HEK293 (cell line): ENCODE measurements at regions not wholly inside any gene's neighbourhood (a gene's known extent, or its start where the extent isn't known, plus 50 kb on each side); places are given as distances from the start of the nearest gene placed in this dataset.

Experiments used
- ZBTB1 ChIP-seq: fragments of 450-650 bp; formaldehyde crosslinking; IDR thresholded peaks from 2 replicates; pipeline ENCODE4 v1.5.1; 2016; ENCODE audit warnings: missing biosample characterization, missing genetic modification characterization
- ZNF169 ChIP-seq: fragments of 450-650 bp; formaldehyde crosslinking; IDR thresholded peaks from 2 replicates; pipeline ENCODE4 v1.5.1; 2016; ENCODE audit warnings: missing biosample characterization, missing genetic modification characterization
- ZNF274 ChIP-seq, 2 experiments: fragments of 200-500 bp in 1 of 2; fragments of 450-650 bp in 1 of 2; sonication (Bioruptor generic) in 1 of 2; formaldehyde crosslinking in 1 of 2; IDR thresholded peaks; 2 replicates each; pipeline versions ENCODE4 v1.5.1 to v1.6.1; 2014 to 2016; ENCODE audit warnings: borderline replicate concordance in 1 of 2, inconsistent platforms in 1 of 2, low read length in 1 of 2, missing biosample characterization in 1 of 2, missing genetic modification characterization in 1 of 2
- ZNF416 ChIP-seq: fragments of 450-650 bp; formaldehyde crosslinking; IDR thresholded peaks from 2 replicates; pipeline ENCODE4 v1.5.1; 2016; ENCODE audit warnings: missing biosample characterization, missing genetic modification characterization
- TF ChIP-seq, protein P1 (sequence below): fragments of 450-650 bp; formaldehyde crosslinking; IDR thresholded peaks from 2 replicates; pipeline ENCODE4 v1.5.1; 2016; ENCODE audit warnings: missing biosample characterization, missing genetic modification characterization
- TF ChIP-seq, protein P2 (sequence below): fragments of 450-650 bp; IDR thresholded peaks from 2 replicates; pipeline ENCODE4 v1.5.1; 2018; ENCODE audit warnings: missing biosample characterization, missing genetic modification characterization
- TF ChIP-seq, protein P3 (sequence below): fragments of 450-650 bp; formaldehyde crosslinking; IDR thresholded peaks from 2 replicates; pipeline ENCODE4 v1.5.1; 2016; ENCODE audit warnings: missing biosample characterization, missing genetic modification characterization

DNA sequence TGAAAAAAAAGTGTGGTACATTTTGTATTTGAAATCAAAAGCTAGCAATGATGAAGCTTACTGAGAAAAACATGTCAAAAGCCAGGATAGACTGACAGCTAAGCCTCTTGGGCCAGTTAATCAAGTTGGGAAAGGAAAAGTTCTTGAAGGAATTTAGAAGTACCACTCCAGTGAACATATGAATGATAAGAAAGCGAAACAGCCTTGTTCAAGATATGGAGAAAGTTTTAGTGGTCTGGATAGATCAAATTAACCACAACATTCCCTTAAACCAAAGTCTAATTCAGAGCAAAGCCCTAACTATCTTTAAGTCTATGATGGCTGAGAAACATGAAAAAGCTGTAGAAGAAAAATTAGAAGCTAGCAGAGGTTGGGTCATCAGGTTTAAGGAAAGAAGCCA lies 268.3 kb downstream of the PDHA2 start:
- TF ChIP-seq, protein P1, sequence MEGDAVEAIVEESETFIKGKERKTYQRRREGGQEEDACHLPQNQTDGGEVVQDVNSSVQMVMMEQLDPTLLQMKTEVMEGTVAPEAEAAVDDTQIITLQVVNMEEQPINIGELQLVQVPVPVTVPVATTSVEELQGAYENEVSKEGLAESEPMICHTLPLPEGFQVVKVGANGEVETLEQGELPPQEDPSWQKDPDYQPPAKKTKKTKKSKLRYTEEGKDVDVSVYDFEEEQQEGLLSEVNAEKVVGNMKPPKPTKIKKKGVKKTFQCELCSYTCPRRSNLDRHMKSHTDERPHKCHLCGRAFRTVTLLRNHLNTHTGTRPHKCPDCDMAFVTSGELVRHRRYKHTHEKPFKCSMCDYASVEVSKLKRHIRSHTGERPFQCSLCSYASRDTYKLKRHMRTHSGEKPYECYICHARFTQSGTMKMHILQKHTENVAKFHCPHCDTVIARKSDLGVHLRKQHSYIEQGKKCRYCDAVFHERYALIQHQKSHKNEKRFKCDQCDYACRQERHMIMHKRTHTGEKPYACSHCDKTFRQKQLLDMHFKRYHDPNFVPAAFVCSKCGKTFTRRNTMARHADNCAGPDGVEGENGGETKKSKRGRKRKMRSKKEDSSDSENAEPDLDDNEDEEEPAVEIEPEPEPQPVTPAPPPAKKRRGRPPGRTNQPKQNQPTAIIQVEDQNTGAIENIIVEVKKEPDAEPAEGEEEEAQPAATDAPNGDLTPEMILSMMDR, result no peak
- TF ChIP-seq, protein P2, sequence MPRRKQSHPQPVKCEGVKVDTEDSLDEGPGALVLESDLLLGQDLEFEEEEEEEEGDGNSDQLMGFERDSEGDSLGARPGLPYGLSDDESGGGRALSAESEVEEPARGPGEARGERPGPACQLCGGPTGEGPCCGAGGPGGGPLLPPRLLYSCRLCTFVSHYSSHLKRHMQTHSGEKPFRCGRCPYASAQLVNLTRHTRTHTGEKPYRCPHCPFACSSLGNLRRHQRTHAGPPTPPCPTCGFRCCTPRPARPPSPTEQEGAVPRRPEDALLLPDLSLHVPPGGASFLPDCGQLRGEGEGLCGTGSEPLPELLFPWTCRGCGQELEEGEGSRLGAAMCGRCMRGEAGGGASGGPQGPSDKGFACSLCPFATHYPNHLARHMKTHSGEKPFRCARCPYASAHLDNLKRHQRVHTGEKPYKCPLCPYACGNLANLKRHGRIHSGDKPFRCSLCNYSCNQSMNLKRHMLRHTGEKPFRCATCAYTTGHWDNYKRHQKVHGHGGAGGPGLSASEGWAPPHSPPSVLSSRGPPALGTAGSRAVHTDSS (tag by site-specific recombination), result no peak
- no peak for TF ChIP-seq ZBTB1
- TF ChIP-seq, protein P3, sequence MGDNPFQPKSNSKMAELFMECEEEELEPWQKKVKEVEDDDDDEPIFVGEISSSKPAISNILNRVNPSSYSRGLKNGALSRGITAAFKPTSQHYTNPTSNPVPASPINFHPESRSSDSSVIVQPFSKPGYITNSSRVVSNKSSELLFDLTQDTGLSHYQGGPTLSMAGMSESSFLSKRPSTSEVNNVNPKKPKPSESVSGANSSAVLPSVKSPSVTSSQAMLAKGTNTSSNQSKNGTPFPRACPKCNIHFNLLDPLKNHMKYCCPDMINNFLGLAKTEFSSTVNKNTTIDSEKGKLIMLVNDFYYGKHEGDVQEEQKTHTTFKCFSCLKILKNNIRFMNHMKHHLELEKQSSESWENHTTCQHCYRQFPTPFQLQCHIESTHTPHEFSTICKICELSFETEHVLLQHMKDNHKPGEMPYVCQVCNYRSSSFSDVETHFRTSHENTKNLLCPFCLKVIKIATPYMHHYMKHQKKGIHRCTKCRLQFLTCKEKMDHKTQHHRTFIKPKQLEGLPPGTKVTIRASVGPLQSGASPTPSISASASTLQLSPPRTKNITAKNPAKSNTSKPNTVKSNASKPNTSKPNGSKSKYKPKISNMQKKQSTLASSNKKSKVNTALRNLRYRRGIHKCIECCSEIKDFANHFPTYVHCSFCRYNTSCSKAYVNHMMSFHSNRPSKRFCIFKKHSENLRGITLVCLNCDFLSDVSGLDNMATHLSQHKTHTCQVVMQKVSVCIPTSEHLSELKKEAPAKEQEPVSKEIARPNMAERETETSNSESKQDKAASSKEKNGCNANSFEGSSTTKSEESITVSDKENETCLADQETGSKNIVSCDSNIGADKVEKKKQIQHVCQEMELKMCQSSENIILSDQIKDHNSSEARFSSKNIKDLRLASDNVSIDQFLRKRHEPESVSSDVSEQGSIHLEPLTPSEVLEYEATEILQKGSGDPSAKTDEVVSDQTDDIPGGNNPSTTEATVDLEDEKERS (tag by site-specific recombination), result no peak
- TF ChIP-seq ZNF274 (IDR thresholded peaks at IDR 0.05; ENCODE audit: low read length), result no peak
- TF ChIP-seq ZNF274 (tag by site-specific recombination; IDR thresholded peaks at IDR 0.05; ENCODE audit: borderline replicate concordance), result no peak
- TF ChIP-seq ZNF416 (tag by site-specific recombination), result no peak
- no peak for TF ChIP-seq ZNF169
